PC-9 (cell line): ENCODE measurements at regions not wholly inside any gene's neighbourhood (a gene's known extent, or its start where the extent isn't known, plus 50 kb on each side); places are given as distances from the start of the nearest gene placed in this dataset.

Source experiments
- BruUV-seq: library from RNA; stranded (reverse); fragments of 400-500 nt; replicated peaks from 2 replicates; lab custom pipeline; 2021; lab: Mats Ljungman, UMichigan
- CTCF ChIA-PET: fragments of 300-600 bp; sonication (Branson Sonifier 250); formaldehyde crosslinking; loops from one replicate; lab custom pipeline; 2022; ENCODE audit warnings: antibody characterized with exemption; lab: Charles Lee
- POLR2A ChIA-PET: fragments of 300-600 bp; sonication (Branson Sonifier 250); formaldehyde crosslinking; loops from one replicate; lab custom pipeline; 2022; ENCODE audit warnings: antibody characterized with exemption; ENCODE audit not compliant: unreplicated experiment; lab: Charles Lee
- DNase-seq, 2 experiments: peaks; one replicate each; pipeline versions ENCODE4 v3.0.0 to v3.0.0-alpha.2; 2015 to 2022; ENCODE audit warnings: mixed read lengths in 1 of 2
- H2AFZ ChIP-seq: fragments of 200-600 bp; sonication (generic); 2 replicates; pipeline ENCODE4 v1.8.1; 2017; ENCODE audit warnings: antibody characterized with exemption
- H3F3A ChIP-seq: fragments of 200-600 bp; sonication (generic); 2 replicates; pipeline ENCODE4 v1.8.1; 2017; ENCODE audit warnings: antibody characterized with exemption, mild to moderate bottlenecking, low read depth; ENCODE audit not compliant: insufficient read depth
- H3K27ac ChIP-seq: fragments of 200-600 bp; sonication (generic); 2 replicates; pipeline ENCODE4 v1.6.1; 2016; ENCODE audit warnings: mixed run types
- H3K27me3 ChIP-seq: fragments of 200-600 bp; sonication (generic); 2 replicates; pipeline ENCODE4 v1.6.1; 2016; ENCODE audit warnings: low read depth, mixed run types; ENCODE audit not compliant: insufficient read depth
- H3K36me3 ChIP-seq: fragments of 200-600 bp; sonication (generic); 2 replicates; pipeline ENCODE4 v1.6.1; 2016; ENCODE audit warnings: low read depth, mixed run types
- H3K4me1 ChIP-seq: fragments of 200-600 bp; sonication (generic); replicated peaks from 2 replicates; pipeline ENCODE4 v1.6.1; 2016; ENCODE audit warnings: mixed run types; ENCODE audit not compliant: insufficient read depth
- H3K4me2 ChIP-seq: fragments of 200-600 bp; sonication (generic); 2 replicates; pipeline ENCODE4 v1.6.1; 2017; ENCODE audit warnings: mixed run types
- H3K4me3 ChIP-seq: fragments of 200-600 bp; sonication (generic); 2 replicates; pipeline ENCODE4 v1.6.1; 2016; ENCODE audit warnings: mixed run types
- H3K79me2 ChIP-seq: fragments of 200-600 bp; sonication (generic); 2 replicates; pipeline ENCODE4 v1.6.1; 2017; ENCODE audit warnings: low read depth, mixed run types
- H3K9me2 ChIP-seq: fragments of 200-600 bp; sonication (generic); 2 replicates; pipeline ENCODE4 v1.8.1; 2017; ENCODE audit warnings: mild to moderate bottlenecking; ENCODE audit not compliant: insufficient read depth
- H3K9me3 ChIP-seq: fragments of 200-600 bp; sonication (generic); 2 replicates; pipeline ENCODE4 v1.8.1; 2016; ENCODE audit warnings: low read depth; ENCODE audit not compliant: insufficient read depth
- H4K20me1 ChIP-seq: fragments of 200-600 bp; sonication (generic); 2 replicates; pipeline ENCODE4 v1.8.1; 2017; ENCODE audit not compliant: insufficient read depth
- CTCF ChIP-seq: fragments of 200-600 bp; sonication (generic); conservative IDR thresholded peaks from 2 replicates; pipeline ENCODE4 v1.6.1; 2017; ENCODE audit warnings: mixed run types, antibody characterized with exemption, mild to moderate bottlenecking, moderate library complexity
- EZH2 ChIP-seq: fragments of 200-600 bp; sonication (generic); IDR thresholded peaks from 2 replicates; pipeline ENCODE4 v1.8.0; 2017; ENCODE audit warnings: antibody characterized with exemption, low read depth
- intact Hi-C: fragments of 100-400 bp; cut with micrococcal nuclease; formaldehyde crosslinking; loops from one replicate; pipeline ENCODE4 v1.10.0; 2022; ENCODE audit not compliant: unreplicated experiment

- H3F3A ChIP-seq: no peaks in the 10 kb centered on the region
- no TSS peak for BruUV-seq
- no peaks in the 10 kb centered on the region for H3K4me1 ChIP-seq
- no peak overlapping the region for H3K4me3 ChIP-seq
- no peaks in the 10 kb centered on the region for H4K20me1 ChIP-seq
- intact Hi-C loops: no loop called here
- H3K27ac ChIP-seq: no peak overlapping the region
- CTCF ChIA-PET: no interaction called here
- no peaks in the 10 kb centered on the region for H3K9me3 ChIP-seq
- no peak overlapping the region for H2AFZ ChIP-seq
- no peak for TF ChIP-seq CTCF
- no peak for TF ChIP-seq EZH2
- no peaks in the 10 kb centered on the region for H3K79me2 ChIP-seq
- DNase-seq: no peak
- no peak overlapping the region for H3K4me2 ChIP-seq
- H3K9me2 ChIP-seq: no peaks in the 10 kb centered on the region
- no peaks in the 10 kb centered on the region for H3K27me3 ChIP-seq
- POLR2A ChIA-PET: no interaction called here
- no peaks in the 10 kb centered on the region for H3K36me3 ChIP-seq
These were observed 152.2 kb downstream of the ADAMTS15 start for GRCh38 chr11:130600616-130601015.

- Histone ChIP-seq H3K27ac (no peak overlapping the region), H3K79me2 (no peaks in the 10 kb centered on the region), H4K20me1 (no peaks in the 10 kb centered on the region), H2AFZ (no peak overlapping the region), H3K36me3 (no peaks in the 10 kb centered on the region), H3K9me2 (no peaks in the 10 kb centered on the region), H3F3A (no peaks in the 10 kb centered on the region), H3K27me3 (no peaks in the 10 kb centered on the region), H3K9me3 (no peaks in the 10 kb centered on the region), H3K4me3 (no peak overlapping the region), H3K4me1 (no peaks in the 10 kb centered on the region), H3K4me2 (no peak overlapping the region)
- POLR2A ChIA-PET: no interaction called here
- BruUV-seq: no TSS peak
- intact Hi-C loops: no loop called here
- TF ChIP-seq CTCF: no peak
- TF ChIP-seq EZH2: no peak
- CTCF ChIA-PET: no interaction called here
- DNase-seq: no peak
These were observed 152.7 kb downstream of the ADAMTS15 start for GRCh38 chr11:130601141-130601540.

GRCh38 chr11:130601764-130602460, 153.5 kb downstream of the ADAMTS15 start:
- no peak for DNase-seq
- H3K4me3 ChIP-seq: no peak overlapping the region
- POLR2A ChIA-PET: no interaction called here
- no peaks in the 10 kb centered on the region for H3K79me2 ChIP-seq
- H3K4me2 ChIP-seq: no peak overlapping the region
- no TSS peak for BruUV-seq
- H3K4me1 ChIP-seq: 0 out of 2 replicates have a peak, but pooled peaks cover 5% of the 10 kb centered on the region
- no peak overlapping the region for H3K27ac ChIP-seq
- intact Hi-C loops: no loop called here
- no peaks in the 10 kb centered on the region for H3K9me3 ChIP-seq
- H3F3A ChIP-seq: no peaks in the 10 kb centered on the region; the same call in 1 of the 2 replicates
- H4K20me1 ChIP-seq: no peaks in the 10 kb centered on the region
- no peaks in the 10 kb centered on the region for H3K27me3 ChIP-seq
- H3K36me3 ChIP-seq: no peaks in the 10 kb centered on the region
- CTCF ChIA-PET: no interaction called here
- no peaks in the 10 kb centered on the region for H3K9me2 ChIP-seq
- no peak overlapping the region for H2AFZ ChIP-seq
- TF ChIP-seq EZH2 (no peak), CTCF (no peak)
